ENCODE measurements at regions not wholly inside any gene's neighbourhood (a gene's known extent, or its start where the extent isn't known, plus 50 kb on each side); places are given as distances from the start of the nearest gene placed in this dataset.

DNA sequence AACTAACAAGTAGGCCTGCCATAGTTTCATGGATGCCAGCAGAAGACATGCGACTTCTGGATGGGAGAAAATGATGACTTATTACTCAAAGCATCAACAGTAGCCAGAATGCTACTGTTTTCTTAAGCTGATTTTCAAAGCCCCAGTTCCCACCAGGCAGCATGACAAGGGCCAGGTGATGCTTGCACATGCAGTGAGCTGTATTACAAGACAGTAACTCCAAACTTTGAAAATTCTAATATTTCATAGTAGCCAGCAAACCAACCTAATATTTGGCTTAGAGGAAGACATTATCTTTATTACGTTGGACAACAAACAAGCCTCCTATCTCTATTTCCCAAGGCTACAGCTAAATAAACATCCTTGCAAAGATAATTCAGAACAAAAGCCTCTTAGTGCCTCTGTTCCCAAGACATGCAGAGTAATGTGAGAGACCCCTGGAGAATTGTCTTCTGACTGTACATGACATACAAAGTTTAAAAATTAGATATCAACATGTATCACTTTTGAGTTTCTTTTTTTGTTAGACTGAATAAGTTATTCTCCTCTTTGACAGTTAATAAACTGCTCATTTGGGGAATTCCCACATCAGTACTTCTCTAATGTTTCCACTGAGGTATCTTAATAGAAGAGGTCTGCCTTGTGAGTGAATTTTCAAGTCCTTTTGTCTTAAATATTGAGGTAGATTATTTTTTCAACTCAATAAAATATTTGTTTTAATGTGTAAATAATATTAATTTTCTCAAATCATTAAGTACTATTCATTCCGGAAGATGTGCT, 367.6 kb upstream of the CWC22 start:
- ChIA-PET POLR2A (no interaction called here), CTCF (no interaction called here)
- no peak overlapping the region for H3K4me3 ChIP-seq (ENCODE audit: low read depth, low read length)
- H3K9me3 ChIP-seq (ENCODE audit: control insufficient read depth, insufficient read depth, low read depth, low read length) = no peaks in the 10 kb centered on the region
- H3K36me3 ChIP-seq (ENCODE audit: control insufficient read depth in 2 of 2, insufficient read depth in 1 of 2, low read length in 2 of 2) = no peaks in the 10 kb centered on the region
- TF ChIP-seq ZNF623 (tag by site-specific recombination; IDR thresholded peaks at IDR 0.05) = no peak
- TF ChIP-seq ZNF510 (tag by site-specific recombination; IDR thresholded peaks at IDR 0.05; ENCODE audit: insufficient replicate concordance) = no peak
- TF ChIP-seq ZNF202 (tag by site-specific recombination; IDR thresholded peaks at IDR 0.05; ENCODE audit: borderline replicate concordance) = no peak
- TF ChIP-seq ZXDB (tag by site-specific recombination; IDR thresholded peaks at IDR 0.05) = 0 out of 2 replicates have a peak, but pooled peaks have one; percentile 20
- TF ChIP-seq HOXD13 (CRISPR knock-in tag; IDR thresholded peaks at IDR 0.05; ENCODE audit: borderline replicate concordance) = no peak
- TF ChIP-seq, protein P1, sequence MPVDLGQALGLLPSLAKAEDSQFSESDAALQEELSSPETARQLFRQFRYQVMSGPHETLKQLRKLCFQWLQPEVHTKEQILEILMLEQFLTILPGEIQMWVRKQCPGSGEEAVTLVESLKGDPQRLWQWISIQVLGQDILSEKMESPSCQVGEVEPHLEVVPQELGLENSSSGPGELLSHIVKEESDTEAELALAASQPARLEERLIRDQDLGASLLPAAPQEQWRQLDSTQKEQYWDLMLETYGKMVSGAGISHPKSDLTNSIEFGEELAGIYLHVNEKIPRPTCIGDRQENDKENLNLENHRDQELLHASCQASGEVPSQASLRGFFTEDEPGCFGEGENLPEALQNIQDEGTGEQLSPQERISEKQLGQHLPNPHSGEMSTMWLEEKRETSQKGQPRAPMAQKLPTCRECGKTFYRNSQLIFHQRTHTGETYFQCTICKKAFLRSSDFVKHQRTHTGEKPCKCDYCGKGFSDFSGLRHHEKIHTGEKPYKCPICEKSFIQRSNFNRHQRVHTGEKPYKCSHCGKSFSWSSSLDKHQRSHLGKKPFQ (tag by site-specific recombination; IDR thresholded peaks at IDR 0.05) = 0 out of 2 replicates have a peak, but pooled peaks have one; percentile 48
- no peak for TF ChIP-seq ZEB2 (tag by site-specific recombination; IDR thresholded peaks at IDR 0.05)
- no peak for TF ChIP-seq ZNF837 (tag by site-specific recombination; IDR thresholded peaks at IDR 0.05)
- no peak for TF ChIP-seq ZNF138 (tag by site-specific recombination; IDR thresholded peaks at IDR 0.05; ENCODE audit: borderline replicate concordance)
- no peak for TF ChIP-seq ZNF555 (tag by site-specific recombination; conservative IDR thresholded peaks at IDR 0.05)
- TF ChIP-seq ZNF114 (tag by site-specific recombination; IDR thresholded peaks at IDR 0.05) = no peak
- TF ChIP-seq, protein P2, sequence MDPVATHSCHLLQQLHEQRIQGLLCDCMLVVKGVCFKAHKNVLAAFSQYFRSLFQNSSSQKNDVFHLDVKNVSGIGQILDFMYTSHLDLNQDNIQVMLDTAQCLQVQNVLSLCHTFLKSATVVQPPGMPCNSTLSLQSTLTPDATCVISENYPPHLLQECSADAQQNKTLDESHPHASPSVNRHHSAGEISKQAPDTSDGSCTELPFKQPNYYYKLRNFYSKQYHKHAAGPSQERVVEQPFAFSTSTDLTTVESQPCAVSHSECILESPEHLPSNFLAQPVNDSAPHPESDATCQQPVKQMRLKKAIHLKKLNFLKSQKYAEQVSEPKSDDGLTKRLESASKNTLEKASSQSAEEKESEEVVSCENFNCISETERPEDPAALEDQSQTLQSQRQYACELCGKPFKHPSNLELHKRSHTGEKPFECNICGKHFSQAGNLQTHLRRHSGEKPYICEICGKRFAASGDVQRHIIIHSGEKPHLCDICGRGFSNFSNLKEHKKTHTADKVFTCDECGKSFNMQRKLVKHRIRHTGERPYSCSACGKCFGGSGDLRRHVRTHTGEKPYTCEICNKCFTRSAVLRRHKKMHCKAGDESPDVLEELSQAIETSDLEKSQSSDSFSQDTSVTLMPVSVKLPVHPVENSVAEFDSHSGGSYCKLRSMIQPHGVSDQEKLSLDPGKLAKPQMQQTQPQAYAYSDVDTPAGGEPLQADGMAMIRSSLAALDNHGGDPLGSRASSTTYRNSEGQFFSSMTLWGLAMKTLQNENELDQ (tag by site-specific recombination; IDR thresholded peaks at IDR 0.05; ENCODE audit: low read depth) = no peak
- TF ChIP-seq ZNF10 (tag by site-specific recombination; IDR thresholded peaks at IDR 0.05) = no peak
- TF ChIP-seq ZNF707 (tag by site-specific recombination; IDR thresholded peaks at IDR 0.05) = no peak
- no peak for TF ChIP-seq ZNF311 (tag by site-specific recombination; IDR thresholded peaks at IDR 0.05; ENCODE audit: borderline replicate concordance)
- TF ChIP-seq, protein P3, sequence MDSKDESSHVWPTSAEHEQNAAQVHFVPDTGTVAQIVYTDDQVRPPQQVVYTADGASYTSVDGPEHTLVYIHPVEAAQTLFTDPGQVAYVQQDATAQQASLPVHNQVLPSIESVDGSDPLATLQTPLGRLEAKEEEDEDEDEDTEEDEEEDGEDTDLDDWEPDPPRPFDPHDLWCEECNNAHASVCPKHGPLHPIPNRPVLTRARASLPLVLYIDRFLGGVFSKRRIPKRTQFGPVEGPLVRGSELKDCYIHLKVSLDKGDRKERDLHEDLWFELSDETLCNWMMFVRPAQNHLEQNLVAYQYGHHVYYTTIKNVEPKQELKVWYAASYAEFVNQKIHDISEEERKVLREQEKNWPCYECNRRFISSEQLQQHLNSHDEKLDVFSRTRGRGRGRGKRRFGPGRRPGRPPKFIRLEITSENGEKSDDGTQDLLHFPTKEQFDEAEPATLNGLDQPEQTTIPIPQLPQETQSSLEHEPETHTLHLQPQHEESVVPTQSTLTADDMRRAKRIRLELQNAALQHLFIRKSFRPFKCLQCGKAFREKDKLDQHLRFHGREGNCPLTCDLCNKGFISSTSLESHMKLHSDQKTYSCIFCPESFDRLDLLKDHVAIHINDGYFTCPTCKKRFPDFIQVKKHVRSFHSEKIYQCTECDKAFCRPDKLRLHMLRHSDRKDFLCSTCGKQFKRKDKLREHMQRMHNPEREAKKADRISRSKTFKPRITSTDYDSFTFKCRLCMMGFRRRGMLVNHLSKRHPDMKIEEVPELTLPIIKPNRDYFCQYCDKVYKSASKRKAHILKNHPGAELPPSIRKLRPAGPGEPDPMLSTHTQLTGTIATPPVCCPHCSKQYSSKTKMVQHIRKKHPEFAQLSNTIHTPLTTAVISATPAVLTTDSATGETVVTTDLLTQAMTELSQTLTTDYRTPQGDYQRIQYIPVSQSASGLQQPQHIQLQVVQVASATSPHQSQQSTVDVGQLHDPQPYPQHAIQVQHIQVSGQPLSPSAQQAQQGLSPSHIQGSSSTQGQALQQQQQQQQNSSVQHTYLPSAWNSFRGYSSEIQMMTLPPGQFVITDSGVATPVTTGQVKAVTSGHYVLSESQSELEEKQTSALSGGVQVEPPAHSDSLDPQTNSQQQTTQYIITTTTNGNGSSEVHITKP (tag by site-specific recombination; IDR thresholded peaks at IDR 0.05) = no peak
- peak; percentile 40; the same call in 1 of the 2 replicates for TF ChIP-seq ZNF2 (tag by site-specific recombination; IDR thresholded peaks at IDR 0.05)
- TF ChIP-seq ZNF404 (tag by site-specific recombination; IDR thresholded peaks at IDR 0.05) = no peak
- no peak for TF ChIP-seq ZSCAN23 (tag by site-specific recombination; IDR thresholded peaks at IDR 0.05)
- peaks cover 6% of the 10 kb centered on the region; the same call in 1 of the 2 replicates for H3K4me1 ChIP-seq (ENCODE audit: control insufficient read depth, insufficient read depth, low read length)
- H3K27ac ChIP-seq (ENCODE audit: extremely low read depth, low read depth, low read length) = no peak overlapping the region
